ENCODE measurements at regions not wholly inside any gene's neighbourhood (a gene's known extent, or its start where the extent isn't known, plus 50 kb on each side); places are given as distances from the start of the nearest gene placed in this dataset.

DNA sequence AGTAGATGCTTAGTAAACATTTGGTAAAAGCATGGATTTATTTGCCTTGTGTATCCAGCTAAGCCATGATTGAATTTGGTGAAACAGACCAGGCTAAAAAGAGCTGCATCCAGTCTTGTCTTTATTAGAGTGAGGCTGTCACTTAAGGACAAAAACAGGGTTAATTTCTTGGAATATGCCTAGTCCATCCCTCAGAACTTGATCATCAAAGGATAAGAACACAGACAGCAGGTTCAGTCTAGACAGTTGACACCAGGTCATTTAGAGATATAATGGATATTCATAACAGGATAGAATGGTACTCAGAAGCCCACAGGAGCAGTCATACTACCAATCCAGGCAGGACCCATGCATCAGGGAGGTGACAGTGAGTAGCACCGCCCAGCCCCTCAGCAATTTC is 434.9 kb upstream of the ST6GAL2 start:
- TF ChIP-seq, protein P1, sequence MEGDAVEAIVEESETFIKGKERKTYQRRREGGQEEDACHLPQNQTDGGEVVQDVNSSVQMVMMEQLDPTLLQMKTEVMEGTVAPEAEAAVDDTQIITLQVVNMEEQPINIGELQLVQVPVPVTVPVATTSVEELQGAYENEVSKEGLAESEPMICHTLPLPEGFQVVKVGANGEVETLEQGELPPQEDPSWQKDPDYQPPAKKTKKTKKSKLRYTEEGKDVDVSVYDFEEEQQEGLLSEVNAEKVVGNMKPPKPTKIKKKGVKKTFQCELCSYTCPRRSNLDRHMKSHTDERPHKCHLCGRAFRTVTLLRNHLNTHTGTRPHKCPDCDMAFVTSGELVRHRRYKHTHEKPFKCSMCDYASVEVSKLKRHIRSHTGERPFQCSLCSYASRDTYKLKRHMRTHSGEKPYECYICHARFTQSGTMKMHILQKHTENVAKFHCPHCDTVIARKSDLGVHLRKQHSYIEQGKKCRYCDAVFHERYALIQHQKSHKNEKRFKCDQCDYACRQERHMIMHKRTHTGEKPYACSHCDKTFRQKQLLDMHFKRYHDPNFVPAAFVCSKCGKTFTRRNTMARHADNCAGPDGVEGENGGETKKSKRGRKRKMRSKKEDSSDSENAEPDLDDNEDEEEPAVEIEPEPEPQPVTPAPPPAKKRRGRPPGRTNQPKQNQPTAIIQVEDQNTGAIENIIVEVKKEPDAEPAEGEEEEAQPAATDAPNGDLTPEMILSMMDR (IDR thresholded peaks at IDR 0.05; ENCODE audit: control extremely low read depth, extremely low read depth): no peak
- H3K9me3 ChIP-seq (ENCODE audit: control insufficient read depth in 4 of 4, insufficient read depth in 3 of 4, low read length in 3 of 4): no peaks in the 10 kb centered on the region
- H3K4me1 ChIP-seq (ENCODE audit: control insufficient read depth in 5 of 5, insufficient read depth in 5 of 5, low read length in 5 of 5): no peaks in the 10 kb centered on the region
- no peak for ATAC-seq (ENCODE audit: insufficient read depth, low FRiP score)
- no peak overlapping the region for H3K4me3 ChIP-seq
- no peaks in the 10 kb centered on the region for H3K27me3 ChIP-seq (ENCODE audit: control insufficient read depth in 3 of 3, insufficient read depth in 3 of 3, low read length in 2 of 3)
- 89 to 91% methylated on average over 1 of the region's 1 CpG for WGBS, 2 donors
- no peak overlapping the region for H3K27ac ChIP-seq (ENCODE audit: low read depth in 1 of 2, low read length in 1 of 2)
- no peaks in the 10 kb centered on the region for H3K36me3 ChIP-seq (ENCODE audit: control insufficient read depth in 4 of 4, insufficient read depth in 4 of 4, low read length in 4 of 4)
- H3K9ac ChIP-seq (ENCODE audit: insufficient read depth in 1 of 2, low read length in 2 of 2): no peak overlapping the region
- no peak for DNase-seq

DNA sequence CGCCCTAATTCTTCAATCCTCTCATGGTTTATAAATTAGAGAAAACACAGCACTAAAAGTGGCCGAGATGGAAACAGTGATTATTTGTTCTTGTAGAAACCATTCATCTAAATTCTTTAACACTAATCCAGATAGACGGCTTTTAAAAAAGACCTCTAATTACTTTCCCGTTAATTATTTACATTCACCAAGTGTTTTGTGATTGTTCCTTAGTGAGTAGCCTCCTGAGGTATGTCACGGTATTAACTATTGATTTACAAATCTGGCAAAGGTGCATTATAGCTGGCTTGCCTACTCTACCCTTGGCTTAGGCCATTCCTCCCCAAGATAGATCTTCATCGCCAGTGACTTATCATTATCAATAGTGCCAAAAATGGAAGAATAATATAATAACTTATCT is 436.4 kb upstream of the ST6GAL2 start:
- DNase-seq: no peak
- TF ChIP-seq, protein P1 (IDR thresholded peaks at IDR 0.05; ENCODE audit: control extremely low read depth, extremely low read depth): no peak
- no peaks in the 10 kb centered on the region for H3K36me3 ChIP-seq (ENCODE audit: control insufficient read depth in 4 of 4, insufficient read depth in 4 of 4, low read length in 4 of 4)
- ATAC-seq (ENCODE audit: insufficient read depth, low FRiP score): no peak
- H3K27me3 ChIP-seq (ENCODE audit: control insufficient read depth in 3 of 3, insufficient read depth in 3 of 3, low read length in 2 of 3): no peaks in the 10 kb centered on the region
- H3K27ac ChIP-seq (ENCODE audit: low read depth in 1 of 2, low read length in 1 of 2): no peak overlapping the region
- H3K9me3 ChIP-seq (ENCODE audit: control insufficient read depth in 4 of 4, insufficient read depth in 3 of 4, low read length in 3 of 4): no peaks in the 10 kb centered on the region
- no peak overlapping the region for H3K9ac ChIP-seq (ENCODE audit: insufficient read depth in 1 of 2, low read length in 2 of 2)
- no peak overlapping the region for H3K4me3 ChIP-seq
- 62 to 79% methylated on average over 6 of the region's 6 CpGs for whole genome bisulfite sequencing, 2 donors
- H3K4me1 ChIP-seq (ENCODE audit: control insufficient read depth in 5 of 5, insufficient read depth in 5 of 5, low read length in 5 of 5): peaks cover 0 to 2% (median 0%) of the 10 kb centered on the region in 5 donors

DNA sequence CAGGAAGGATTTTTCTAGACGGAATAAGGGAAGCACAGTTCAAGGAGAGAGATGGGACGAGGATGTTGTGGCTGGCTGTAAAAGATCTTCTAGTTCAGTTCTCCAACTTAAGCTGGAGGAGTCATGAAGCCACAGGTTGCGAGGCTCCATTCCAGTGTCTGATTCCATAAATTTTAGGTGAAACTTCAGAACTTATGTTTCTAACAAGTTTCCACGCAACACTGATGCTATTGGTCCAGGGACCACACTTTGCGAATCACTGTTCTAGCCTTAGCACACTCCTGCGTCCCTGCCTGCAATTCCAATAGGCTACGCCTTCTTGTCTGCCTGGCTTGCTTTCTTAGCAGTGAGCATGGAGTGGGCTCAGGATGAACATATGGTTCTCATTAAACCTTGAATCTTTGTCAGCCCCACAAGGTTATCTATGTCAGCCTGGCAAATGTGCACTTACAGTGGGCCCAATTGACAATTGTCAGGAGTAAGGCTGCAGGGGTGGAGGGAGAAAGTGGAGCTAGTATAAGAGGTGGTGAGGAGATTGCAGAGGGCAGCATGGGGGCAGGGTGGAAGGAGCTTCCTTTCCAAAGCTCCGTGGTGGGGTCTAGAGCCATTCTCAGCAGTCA is 438.1 kb upstream of the ST6GAL2 start:
- H3K27ac ChIP-seq (ENCODE audit: low read depth in 1 of 2, low read length in 1 of 2): no peak overlapping the region
- no peaks in the 10 kb centered on the region for H3K36me3 ChIP-seq (ENCODE audit: control insufficient read depth in 4 of 4, insufficient read depth in 4 of 4, low read length in 4 of 4)
- H3K4me3 ChIP-seq: no peak overlapping the region
- no peaks in the 10 kb centered on the region for H3K27me3 ChIP-seq (ENCODE audit: control insufficient read depth in 3 of 3, insufficient read depth in 3 of 3, low read length in 2 of 3)
- DNase-seq: no peak
- no peak overlapping the region for H3K9ac ChIP-seq (ENCODE audit: insufficient read depth in 1 of 2, low read length in 2 of 2)
- no peak for ATAC-seq (ENCODE audit: insufficient read depth, low FRiP score)
- peaks cover 0 to 2% (median 0%) of the 10 kb centered on the region in 5 donors for H3K4me1 ChIP-seq (ENCODE audit: control insufficient read depth in 5 of 5, insufficient read depth in 5 of 5, low read length in 5 of 5)
- TF ChIP-seq, protein P1 (IDR thresholded peaks at IDR 0.05; ENCODE audit: control extremely low read depth, extremely low read depth): no peak
- WGBS, 2 donors: 80 to 85% methylated on average over 8 of the region's 8 CpGs
- no peaks in the 10 kb centered on the region for H3K9me3 ChIP-seq (ENCODE audit: control insufficient read depth in 4 of 4, insufficient read depth in 3 of 4, low read length in 3 of 4)
